ENCODE measurements at regions not wholly inside any gene's neighbourhood (a gene's known extent, or its start where the extent isn't known, plus 50 kb on each side); places are given as distances from the start of the nearest gene placed in this dataset.

GRCh38 chr10:109780997-109781396 is 142.3 kb downstream of the XPNPEP1 start:
- TF ChIP-seq CTCF (conservative IDR thresholded peaks at IDR 0.05; ENCODE audit: low read length) (no peak), EZH2phosphoT487 (IDR thresholded peaks at IDR 0.05; ENCODE audit: borderline replicate concordance) (no peak)

Measured in Loucy (cell line).